GM06990 (cell line): ENCODE measurements at regions not wholly inside any gene's neighbourhood (a gene's known extent, or its start where the extent isn't known, plus 50 kb on each side); places are given as distances from the start of the nearest gene placed in this dataset.

Experiments used
- DNase-seq: peaks from one replicate; pipeline ENCODE4 v3.0.0-alpha.2; 2011; ENCODE audit not compliant: insufficient read length; ENCODE audit errors: extremely low read depth
- H3K27me3 ChIP-seq: replicated peaks from 2 replicates; pipeline ENCODE4 v1.6.0; 2011; ENCODE audit warnings: low read length; ENCODE audit not compliant: control insufficient read depth, insufficient read depth
- H3K36me3 ChIP-seq: 2 replicates; pipeline ENCODE4 v1.5.1; 2011; ENCODE audit warnings: low read length; ENCODE audit not compliant: control insufficient read depth, insufficient read depth
- H3K4me3 ChIP-seq: replicated peaks from 2 replicates; pipeline ENCODE4 v1.5.1; 2011; ENCODE audit warnings: low read depth, mild to moderate bottlenecking, control low read depth, low read length
- TF ChIP-seq, protein P1 (sequence below): IDR thresholded peaks from 2 replicates; pipeline ENCODE4 v1.5.1; 2011; ENCODE audit warnings: low read length, control low read depth, mild to moderate bottlenecking, inconsistent platforms; ENCODE audit not compliant: insufficient read depth, poor library complexity, severe bottlenecking

DNA sequence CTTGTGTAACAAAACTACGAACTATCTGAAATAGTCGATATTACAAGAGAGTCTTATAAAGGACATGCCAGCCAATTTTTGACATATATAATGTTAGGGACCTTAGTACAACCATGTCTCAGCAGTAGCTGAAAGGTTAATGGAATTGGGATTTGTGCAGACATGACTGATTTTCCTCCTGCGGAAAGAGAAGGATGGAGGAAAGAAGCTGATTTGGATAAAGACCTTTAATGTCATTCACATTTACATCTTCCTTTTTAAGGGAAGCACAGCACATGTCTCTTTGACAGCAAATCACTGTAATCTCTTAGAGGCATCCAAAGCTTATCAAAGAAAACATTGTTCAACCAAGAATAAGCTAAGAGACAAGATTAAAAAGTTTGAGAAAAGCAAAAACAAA is 1976.2 kb upstream of the IGFBP7 start:
- H3K4me3 ChIP-seq = no peak overlapping the region
- H3K36me3 ChIP-seq = no peaks in the 10 kb centered on the region
- no peaks in the 10 kb centered on the region for H3K27me3 ChIP-seq
- TF ChIP-seq, protein P1, sequence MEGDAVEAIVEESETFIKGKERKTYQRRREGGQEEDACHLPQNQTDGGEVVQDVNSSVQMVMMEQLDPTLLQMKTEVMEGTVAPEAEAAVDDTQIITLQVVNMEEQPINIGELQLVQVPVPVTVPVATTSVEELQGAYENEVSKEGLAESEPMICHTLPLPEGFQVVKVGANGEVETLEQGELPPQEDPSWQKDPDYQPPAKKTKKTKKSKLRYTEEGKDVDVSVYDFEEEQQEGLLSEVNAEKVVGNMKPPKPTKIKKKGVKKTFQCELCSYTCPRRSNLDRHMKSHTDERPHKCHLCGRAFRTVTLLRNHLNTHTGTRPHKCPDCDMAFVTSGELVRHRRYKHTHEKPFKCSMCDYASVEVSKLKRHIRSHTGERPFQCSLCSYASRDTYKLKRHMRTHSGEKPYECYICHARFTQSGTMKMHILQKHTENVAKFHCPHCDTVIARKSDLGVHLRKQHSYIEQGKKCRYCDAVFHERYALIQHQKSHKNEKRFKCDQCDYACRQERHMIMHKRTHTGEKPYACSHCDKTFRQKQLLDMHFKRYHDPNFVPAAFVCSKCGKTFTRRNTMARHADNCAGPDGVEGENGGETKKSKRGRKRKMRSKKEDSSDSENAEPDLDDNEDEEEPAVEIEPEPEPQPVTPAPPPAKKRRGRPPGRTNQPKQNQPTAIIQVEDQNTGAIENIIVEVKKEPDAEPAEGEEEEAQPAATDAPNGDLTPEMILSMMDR = no peak
- DNase-seq = no peak

DNA sequence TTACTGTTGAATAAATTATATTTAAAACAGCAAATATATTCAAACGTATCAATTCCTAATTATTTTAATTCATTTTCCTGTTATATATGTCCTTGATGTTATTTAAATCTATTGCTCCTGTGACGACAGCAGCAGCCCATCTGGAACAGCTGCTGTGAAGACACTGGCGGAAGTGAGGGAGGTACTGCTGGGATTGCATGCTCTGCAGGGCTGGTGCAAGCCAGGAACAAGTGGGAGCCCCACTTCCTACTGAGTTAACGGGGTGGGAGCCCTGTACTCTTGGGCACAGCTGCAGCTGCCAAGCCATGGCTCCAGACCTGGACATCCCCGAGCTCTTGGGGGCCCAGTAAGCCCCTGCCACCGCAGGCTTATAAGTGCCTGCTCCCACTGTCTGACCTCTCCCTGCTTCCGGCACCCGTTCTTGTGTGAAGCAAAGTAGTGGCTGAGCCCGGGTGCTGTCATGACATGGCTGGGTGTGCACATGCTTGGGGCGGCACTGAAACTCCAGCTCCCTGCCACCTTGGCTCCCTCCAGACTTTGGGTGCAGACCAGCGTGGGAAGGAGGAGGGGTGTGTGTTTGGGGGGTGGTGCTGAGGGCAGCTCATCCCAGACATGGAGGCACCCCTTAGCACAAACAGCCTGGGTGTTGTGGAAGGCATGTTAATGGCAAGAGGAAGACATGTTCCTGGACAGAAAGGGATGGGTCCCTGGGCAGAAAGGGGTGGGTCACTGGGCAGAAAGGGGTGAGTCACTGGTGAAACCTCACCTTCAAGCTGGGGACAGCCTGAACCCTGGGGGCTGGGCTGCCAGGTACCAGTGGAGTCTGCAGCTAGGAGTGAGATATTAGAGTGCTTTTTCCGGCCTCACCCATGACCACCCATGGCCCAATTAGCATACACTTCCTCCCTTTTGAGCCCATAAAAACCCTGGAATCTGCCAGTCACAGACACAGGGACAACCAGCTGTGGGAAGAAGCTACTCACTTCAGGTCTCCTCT is 1981.3 kb upstream of the IGFBP7 start:
- DNase-seq = no peak
- no peaks in the 10 kb centered on the region for H3K36me3 ChIP-seq
- H3K27me3 ChIP-seq = no peaks in the 10 kb centered on the region
- H3K4me3 ChIP-seq = no peak overlapping the region
- TF ChIP-seq, protein P1 = no peak

DNA sequence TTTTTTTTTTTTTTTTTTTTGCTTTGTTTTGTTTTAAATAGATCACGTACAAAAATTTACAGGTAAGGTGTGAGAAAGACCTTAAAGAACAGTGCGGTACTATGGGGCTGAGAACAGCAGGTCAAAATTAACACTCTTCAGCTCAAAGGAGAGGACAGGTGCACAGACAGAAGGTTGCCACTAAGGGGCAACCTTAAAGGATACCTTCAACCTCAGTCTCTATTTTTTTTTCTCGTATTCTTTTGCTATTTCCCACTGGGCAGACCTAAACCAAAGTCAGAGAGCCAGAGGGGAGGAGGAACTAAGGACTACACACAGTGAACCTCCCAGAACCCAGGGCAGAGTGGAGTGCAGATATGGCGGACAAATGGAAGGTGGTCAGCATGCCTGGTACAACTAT is 1984.3 kb upstream of the IGFBP7 start:
- TF ChIP-seq, protein P1 = no peak
- H3K27me3 ChIP-seq = no peaks in the 10 kb centered on the region
- H3K36me3 ChIP-seq = no peaks in the 10 kb centered on the region
- no peak for DNase-seq
- no peak overlapping the region for H3K4me3 ChIP-seq

DNA sequence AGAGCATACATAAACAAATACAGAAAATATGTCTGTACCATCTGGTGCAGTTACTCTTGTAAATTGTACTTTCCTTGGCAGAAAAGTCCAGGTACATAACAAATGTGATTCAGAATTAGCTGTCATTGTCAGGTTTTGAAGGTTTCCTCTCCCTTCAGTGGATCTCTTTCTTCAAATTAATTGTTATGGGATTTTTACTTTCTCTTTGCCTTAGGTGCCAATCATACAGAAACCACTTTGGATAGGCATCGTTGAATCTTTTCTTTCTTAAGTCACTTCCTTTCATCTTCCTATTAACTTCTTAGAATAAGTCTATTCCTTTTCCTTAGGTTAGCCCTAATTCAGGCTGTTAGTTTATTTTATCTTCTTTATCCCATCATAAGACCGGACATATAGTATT is 1992.1 kb upstream of the IGFBP7 start:
- no peak for DNase-seq
- Histone ChIP-seq H3K36me3 (no peaks in the 10 kb centered on the region), H3K4me3 (no peak overlapping the region), H3K27me3 (no peaks in the 10 kb centered on the region)
- TF ChIP-seq, protein P1 = no peak

DNA sequence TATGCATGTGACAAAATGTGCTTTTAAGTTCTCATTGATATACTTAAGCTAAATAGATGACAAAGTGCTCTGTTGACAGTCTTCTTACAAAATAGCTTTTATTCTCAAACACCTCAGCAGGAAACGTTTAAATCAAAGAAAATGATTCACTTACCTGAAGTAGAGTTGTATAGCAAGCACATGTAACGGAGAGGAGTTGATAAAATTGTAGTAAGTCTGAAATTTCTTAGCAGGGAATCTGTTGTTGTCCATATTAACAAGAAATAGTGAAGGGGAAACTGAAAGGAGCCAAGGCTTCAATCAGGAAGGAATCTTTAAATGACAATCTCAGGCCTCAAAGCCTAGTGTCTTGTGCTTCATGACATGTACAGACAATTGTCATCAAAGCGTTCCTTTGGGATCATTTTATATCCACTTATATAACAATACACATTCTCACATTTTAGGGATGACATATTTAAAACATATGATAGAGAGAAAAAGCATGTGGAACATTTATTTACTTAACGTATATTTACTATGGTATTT is 2010.2 kb upstream of the IGFBP7 start:
- Histone ChIP-seq H3K4me3 (no peak overlapping the region), H3K36me3 (no peaks in the 10 kb centered on the region), H3K27me3 (no peaks in the 10 kb centered on the region)
- no peak for DNase-seq
- TF ChIP-seq, protein P1 = no peak
